HL-60 (cell line): ENCODE measurements at regions not wholly inside any gene's neighbourhood (a gene's known extent, or its start where the extent isn't known, plus 50 kb on each side); places are given as distances from the start of the nearest gene placed in this dataset.

Experiments
- DNase-seq, 2 experiments: peaks; one replicate each; pipeline ENCODE4 v3.0.0-alpha.2; 2010 to 2020; ENCODE audit warnings: low read depth in 1 of 2, low spot score in 1 of 2
- H3K27ac ChIP-seq: fragments of 250-450 bp; sonication (Bioruptor Pico); replicated peaks from 2 replicates; pipeline ENCODE4 v1.5.1; 2020; ENCODE audit warnings: mild to moderate bottlenecking, moderate library complexity
- H3K27me3 ChIP-seq: fragments of 250-450 bp; sonication (Bioruptor Pico); 2 replicates; pipeline ENCODE4 v1.5.1; 2021; ENCODE audit warnings: mild to moderate bottlenecking, moderate library complexity; ENCODE audit not compliant: insufficient read depth, poor library complexity, severe bottlenecking
- H3K4me3 ChIP-seq: replicated peaks from 2 replicates; pipeline ENCODE4 v1.5.1; 2011; ENCODE audit warnings: mild to moderate bottlenecking, control low read depth, low read length; ENCODE audit not compliant: insufficient read depth
- CTCF ChIP-seq: IDR thresholded peaks from one replicate; pipeline ENCODE4 v1.5.1; 2011; ENCODE audit warnings: low read length, control low read depth, inconsistent platforms; ENCODE audit not compliant: insufficient read depth
- GABPA ChIP-seq: IDR thresholded peaks from 2 replicates; pipeline ENCODE4 v1.6.1; 2012; ENCODE audit warnings: low read depth
- POLR2AphosphoS5 ChIP-seq: IDR thresholded peaks from 2 replicates; pipeline ENCODE4 v1.6.1; 2012; ENCODE audit warnings: low read depth
- SPI1 ChIP-seq: IDR thresholded peaks from 2 replicates; pipeline ENCODE4 v1.6.1; 2012; ENCODE audit warnings: low read depth, mild to moderate bottlenecking, borderline replicate concordance
- TF ChIP-seq, protein P1 (sequence below): IDR thresholded peaks from 2 replicates; pipeline ENCODE4 v1.6.1; 2012; ENCODE audit warnings: low read depth; ENCODE audit not compliant: insufficient replicate concordance

- Histone ChIP-seq H3K27ac (no peak overlapping the region), H3K27me3 (no peaks in the 10 kb centered on the region), H3K4me3 (no peak overlapping the region)
- DNase-seq = peak in 1 of 2 experiments; percentile 22
- TF ChIP-seq POLR2AphosphoS5 (no peak), GABPA (no peak), CTCF (no peak), SPI1 (no peak)
- TF ChIP-seq, protein P1, sequence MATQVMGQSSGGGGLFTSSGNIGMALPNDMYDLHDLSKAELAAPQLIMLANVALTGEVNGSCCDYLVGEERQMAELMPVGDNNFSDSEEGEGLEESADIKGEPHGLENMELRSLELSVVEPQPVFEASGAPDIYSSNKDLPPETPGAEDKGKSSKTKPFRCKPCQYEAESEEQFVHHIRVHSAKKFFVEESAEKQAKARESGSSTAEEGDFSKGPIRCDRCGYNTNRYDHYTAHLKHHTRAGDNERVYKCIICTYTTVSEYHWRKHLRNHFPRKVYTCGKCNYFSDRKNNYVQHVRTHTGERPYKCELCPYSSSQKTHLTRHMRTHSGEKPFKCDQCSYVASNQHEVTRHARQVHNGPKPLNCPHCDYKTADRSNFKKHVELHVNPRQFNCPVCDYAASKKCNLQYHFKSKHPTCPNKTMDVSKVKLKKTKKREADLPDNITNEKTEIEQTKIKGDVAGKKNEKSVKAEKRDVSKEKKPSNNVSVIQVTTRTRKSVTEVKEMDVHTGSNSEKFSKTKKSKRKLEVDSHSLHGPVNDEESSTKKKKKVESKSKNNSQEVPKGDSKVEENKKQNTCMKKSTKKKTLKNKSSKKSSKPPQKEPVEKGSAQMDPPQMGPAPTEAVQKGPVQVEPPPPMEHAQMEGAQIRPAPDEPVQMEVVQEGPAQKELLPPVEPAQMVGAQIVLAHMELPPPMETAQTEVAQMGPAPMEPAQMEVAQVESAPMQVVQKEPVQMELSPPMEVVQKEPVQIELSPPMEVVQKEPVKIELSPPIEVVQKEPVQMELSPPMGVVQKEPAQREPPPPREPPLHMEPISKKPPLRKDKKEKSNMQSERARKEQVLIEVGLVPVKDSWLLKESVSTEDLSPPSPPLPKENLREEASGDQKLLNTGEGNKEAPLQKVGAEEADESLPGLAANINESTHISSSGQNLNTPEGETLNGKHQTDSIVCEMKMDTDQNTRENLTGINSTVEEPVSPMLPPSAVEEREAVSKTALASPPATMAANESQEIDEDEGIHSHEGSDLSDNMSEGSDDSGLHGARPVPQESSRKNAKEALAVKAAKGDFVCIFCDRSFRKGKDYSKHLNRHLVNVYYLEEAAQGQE = no peak
These were observed 104.9 kb upstream of the PLD5 start for GRCh38 chr1:242629396-242629795.

- DNase-seq = no peak
- Histone ChIP-seq H3K27me3 (no peaks in the 10 kb centered on the region), H3K27ac (no peak overlapping the region), H3K4me3 (no peak overlapping the region)
- TF ChIP-seq SPI1 (no peak), POLR2AphosphoS5 (no peak), GABPA (no peak), CTCF (no peak)
- TF ChIP-seq, protein P1 = no peak
These were observed 99.3 kb upstream of the PLD5 start for GRCh38 chr1:242623756-242624155.

GRCh38 chr1:242623119-242623518 lies 98.6 kb upstream of the PLD5 start:
- H3K27ac ChIP-seq = no peak overlapping the region
- no peak overlapping the region for H3K4me3 ChIP-seq
- DNase-seq = no peak
- H3K27me3 ChIP-seq = no peaks in the 10 kb centered on the region
- TF ChIP-seq CTCF (no peak), POLR2AphosphoS5 (no peak), SPI1 (no peak), GABPA (no peak)
- TF ChIP-seq, protein P1 = no peak
